Epidermal melanocyte (primary cell): ENCODE measurements at regions not wholly inside any gene's neighbourhood (a gene's known extent, or its start where the extent isn't known, plus 50 kb on each side); places are given as distances from the start of the nearest gene placed in this dataset.
"Not testable (repeated sequence)": the region's sequence is repeated elsewhere in the genome, so short reads cannot be mapped to it uniquely, and the experiment has no call there.

Experiments
- DNase-seq: peaks from one replicate; pipeline ENCODE4 v3.0.0; 2011; ENCODE audit warnings: low spot score; ENCODE audit not compliant: insufficient read length

DNA sequence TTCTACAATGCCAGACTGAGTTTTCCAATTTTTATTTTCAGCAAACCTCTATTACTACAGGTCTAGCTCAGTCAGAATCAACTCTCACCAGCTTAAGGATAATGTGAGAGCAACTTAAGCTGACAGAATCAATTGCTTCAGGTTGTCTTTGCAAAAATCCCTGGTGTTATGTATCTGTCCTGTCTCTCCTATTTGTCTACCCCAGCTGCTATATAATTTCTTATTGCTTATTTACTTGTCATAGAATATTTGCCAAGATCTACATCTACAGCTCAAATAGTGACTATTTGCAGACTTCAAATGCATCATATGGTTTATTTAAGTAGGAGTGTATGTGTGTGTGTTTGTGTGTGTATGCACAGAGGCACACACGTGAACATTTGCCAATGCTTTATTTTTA lies 54.1 kb downstream of the FOXG1 start:
- DNase-seq, result no peak

DNA sequence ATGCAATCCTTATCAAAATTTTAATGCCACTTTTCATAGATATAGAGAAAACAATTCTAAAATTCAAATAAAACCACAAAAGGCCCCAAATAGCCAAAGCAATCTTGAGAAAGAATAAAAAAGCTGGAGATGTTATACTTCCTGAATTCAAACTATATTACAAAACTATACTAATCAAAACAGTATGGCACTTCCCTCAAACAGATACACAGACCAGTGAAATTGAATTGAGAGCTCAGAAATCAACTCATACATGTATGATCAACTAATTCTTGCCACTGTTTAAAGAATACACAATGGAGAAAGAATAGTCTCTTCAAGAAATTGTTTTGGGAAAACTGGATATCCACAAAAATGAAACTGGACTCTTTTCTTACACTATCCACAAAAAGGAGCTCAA lies 55.4 kb downstream of the FOXG1 start:
- DNase-seq, result no peak

DNA sequence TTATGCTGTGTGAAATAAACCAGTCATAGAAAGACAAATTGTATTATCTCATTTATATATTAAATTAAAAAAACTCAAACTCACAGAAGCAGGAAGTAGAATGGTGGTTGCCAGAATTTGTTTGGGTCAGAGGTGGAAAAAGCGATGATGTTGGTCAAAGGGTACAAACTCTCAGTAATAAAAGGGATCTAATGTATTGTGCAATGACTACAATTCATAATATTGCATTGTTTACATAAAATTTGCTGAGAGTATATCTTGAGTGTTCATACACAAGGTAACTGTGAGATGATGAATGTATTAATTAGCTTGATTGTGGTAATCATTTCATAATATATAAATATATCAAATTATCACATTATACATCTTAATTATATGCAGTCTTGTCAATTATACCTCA lies 56.7 kb downstream of the FOXG1 start:
- DNase-seq, result no peak

DNA sequence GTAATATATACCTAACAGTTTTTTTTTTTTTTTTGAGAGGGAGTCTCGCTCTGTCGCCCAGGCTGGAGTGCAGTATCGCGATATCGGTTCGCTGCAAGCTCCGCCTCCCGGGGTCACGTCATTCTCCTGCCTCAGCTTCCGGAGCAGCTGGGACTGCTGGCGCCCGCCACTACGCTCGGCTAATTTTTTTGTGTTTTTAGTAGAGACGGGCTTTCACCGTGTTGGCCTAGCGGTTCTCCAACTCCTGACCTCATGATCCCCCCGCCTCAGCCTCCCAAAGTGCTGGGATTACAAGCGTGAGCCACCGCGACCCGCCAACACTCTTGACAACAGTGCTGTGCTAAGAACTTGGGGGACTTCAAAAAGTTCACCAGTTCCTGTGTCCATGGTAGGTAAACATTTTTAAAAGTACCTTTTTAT lies 63.5 kb downstream of the FOXG1 start:
- no peak for DNase-seq

DNA sequence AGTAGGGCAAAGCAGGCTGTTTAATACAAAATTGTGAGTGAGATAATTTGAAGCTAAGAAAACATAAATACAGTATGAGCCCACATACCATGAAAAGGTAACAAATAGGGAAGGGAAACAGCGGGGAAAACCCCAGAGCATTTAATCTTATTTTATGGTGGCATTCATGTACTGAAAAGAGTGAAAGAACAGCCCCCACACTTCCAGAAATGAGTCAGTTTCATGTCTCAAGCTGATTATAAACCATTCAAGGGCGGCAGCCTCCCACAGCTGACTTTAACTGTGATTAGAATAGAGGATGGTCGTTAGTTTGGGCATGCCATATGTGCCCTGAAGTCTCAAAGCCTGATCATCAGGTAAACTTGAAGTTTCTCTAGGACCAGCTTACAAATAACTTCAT lies 64.5 kb downstream of the FOXG1 start:
- no peak for DNase-seq

DNA sequence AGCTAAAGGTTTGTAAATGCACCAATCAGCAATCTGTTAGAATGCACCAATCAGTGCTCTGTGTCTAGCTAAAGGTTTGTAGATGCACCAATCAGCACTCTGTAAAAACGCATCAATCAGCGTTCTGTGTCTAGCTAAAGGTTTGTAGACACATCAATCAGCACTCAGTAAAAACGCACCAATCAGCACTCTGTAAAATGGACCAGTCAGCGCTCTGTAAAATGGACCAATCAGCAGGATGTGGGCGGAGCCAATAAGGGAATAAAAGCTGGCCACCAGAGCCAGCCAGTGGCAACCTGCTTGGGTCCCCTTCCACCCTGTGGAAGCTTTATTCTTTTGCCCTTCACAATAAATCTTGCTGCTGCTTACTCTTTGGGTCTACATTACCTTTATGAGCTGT lies 76.0 kb downstream of the FOXG1 start:
- DNase-seq, result not testable (repeated sequence)

DNA sequence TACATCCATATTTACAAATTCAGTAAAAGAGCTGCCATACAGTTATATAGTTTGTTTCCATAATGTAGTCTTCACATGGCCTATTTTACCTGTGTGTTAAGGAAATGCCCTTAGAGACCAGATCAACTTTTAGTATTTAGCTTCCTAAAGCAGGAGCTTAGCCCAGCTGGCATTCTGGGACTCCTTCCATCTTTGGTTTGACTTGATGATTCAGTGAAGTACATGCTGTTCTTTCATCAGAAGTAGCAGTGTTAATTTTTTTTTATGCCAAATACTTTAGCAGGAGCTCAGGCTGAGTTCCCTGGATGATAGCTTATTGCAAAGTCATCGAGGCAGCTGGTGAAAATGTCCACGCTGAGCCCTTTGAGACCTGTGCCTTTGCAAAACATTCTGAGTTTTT lies 101.0 kb downstream of the FOXG1 start:
- DNase-seq, result no peak

DNA sequence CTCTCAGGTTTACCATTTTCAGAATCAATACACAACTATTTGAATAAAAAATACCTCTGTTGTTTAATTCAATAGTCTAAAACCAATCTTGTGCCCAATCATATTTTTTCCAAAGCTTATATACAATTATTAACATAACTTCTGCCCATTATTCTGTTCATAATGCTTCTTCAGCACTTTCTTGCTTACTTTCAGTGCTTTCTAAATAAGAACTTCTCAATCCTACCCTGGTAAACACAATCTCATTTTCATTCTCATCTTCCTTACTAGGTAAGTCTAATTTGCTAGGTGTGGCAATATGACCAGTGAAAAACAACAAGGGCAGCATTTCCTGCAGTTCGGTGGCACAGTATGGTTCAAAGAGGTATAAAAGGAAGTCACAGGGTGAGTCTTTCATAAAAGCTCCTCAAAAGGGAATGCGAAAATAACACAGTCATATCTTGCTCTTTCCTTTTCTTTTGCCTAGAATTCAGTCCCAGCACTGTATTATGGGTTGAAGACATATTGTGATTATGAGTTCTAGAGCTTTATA lies 103.5 kb downstream of the FOXG1 start:
- DNase-seq, result no peak

DNA sequence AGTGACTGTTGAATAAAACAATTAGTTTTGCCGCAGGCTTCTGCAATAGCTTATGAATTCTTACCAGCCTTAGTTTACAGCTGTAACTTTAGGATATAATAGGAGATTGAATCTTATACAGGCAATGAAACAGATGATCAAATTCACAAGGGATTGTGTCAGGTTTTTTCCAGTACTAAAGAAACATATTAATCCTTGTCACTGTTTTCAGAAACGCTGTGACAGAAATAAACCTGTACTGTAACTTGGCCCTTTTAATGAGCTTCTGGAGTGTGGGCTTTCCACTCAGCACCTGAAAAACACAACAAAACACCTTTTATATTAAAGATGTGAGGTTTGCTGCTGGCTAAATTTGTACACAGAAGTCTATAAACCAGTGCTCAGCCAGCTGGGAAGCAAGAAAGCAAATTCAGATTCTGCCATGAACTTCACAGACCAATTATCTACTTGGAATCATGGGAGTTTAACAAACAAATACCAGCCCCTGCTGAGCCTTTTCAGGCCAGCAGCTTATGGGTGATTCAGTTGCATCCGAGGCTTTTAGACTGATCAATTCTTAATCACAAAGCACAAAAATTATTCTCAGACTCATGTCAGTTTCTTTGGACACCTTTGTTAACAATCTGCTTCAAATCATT lies 109.5 kb downstream of the FOXG1 start:
- DNase-seq, result no peak

DNA sequence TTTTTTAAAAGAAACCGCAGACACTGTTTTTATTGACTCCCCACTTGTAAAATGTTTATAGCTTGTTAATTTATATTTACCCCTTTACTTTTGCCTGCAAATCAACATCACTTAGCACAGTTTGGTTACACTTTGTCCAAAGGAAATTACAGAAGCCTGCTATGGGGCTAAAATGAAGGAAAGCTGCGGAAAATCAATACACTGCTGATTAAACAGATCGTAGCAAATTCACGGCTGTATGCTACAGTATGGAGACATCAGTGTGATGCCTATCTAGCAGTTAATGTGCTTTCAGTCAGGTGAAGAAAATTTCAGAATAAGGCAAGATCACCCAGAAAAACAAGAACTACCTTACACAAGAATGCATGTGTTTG lies 110.0 kb downstream of the FOXG1 start:
- no peak for DNase-seq

DNA sequence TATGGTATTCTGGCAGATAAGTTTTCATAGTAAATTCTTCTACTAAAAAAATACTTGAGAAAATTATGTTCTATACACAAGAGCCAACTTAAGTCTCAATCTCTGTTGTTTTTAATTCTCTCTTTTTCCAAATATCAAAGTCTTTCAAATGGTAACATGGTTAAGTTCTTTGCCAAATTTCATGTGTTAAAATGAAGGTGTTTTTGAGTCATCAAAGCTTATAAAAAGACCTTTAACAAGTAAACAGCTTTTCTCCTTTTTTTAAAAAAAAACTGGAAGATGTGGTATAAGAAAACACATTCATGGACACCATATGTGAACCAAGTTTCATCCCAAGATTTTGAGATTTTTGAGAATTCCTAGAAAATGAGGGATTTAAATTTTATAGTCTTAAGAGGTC lies 111.3 kb downstream of the FOXG1 start:
- DNase-seq, result no peak

DNA sequence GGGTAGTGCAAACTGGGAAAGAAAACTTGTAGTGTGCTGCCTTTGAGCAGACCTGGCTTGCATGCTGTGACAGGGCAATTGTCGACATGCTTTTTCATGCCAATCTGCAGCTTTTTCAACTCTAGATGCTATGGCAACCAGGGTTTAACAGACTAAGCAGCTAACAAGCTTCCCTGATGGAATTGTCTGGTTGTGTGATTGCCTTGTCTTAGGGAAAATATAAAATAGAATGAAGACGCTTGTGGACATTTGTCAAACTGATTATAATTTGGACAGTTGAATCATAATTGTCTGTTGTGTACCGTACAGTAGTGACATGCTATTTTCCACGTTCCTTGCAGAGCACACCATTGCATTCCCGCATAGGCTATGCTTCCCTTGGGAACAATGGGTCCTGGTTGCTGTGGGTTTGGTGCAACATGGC lies 113.0 kb downstream of the FOXG1 start:
- DNase-seq, result no peak

DNA sequence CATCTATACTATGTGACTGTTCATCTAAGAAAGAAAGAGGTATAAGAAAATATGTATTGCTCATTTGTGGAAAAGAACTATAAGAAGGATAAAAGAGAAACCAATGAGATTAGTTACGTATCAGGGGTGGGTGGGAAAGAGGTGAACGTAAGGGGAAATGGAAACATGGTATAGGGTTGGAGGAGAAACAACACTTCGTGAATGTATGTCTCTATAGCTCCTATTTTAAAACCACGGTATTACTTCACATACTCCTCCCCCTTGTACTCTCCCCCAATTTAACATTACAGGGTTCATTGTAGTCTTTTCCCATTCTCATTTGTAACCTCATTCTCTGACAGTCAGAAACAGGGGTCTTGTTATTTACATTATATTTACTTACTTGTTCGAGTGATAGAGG lies 120.4 kb downstream of the FOXG1 start:
- DNase-seq, result no peak

DNA sequence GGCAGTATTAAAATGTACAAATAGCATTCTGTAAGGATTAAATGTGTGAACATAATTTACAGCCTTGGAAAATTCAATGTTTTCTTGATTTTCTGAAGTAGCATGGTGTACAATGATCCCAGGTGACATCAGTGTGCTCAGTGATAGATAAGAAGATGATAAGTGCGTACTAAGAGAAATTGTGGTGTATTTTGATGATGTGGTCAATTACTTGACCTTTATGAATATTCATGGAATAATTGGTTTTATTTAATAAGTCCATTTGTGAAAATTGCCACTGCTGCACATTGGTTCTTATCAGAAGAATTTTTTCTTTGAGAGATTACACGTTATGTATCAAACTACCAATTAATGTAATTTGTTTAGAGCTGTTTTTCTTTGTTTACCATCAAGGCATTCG lies 128.8 kb downstream of the FOXG1 start:
- no peak for DNase-seq

DNA sequence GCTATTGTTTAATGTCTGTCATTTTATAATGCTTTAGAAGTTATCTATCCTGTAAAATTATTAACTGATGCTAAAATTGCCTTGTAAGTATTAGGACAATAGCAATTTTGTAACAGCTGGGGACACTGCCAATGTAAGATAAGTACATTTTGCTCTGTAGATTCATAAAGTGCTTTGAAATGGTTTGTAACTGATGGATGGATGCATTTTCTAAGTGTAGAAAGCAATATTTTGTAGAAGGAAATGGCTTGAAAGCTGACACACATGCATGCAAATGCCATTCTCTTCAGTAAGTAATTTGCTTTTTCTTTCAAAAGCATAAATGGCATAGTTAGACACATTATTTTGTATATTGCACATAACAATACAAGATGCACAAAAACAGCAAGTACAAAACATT lies 129.8 kb downstream of the FOXG1 start:
- no peak for DNase-seq

DNA sequence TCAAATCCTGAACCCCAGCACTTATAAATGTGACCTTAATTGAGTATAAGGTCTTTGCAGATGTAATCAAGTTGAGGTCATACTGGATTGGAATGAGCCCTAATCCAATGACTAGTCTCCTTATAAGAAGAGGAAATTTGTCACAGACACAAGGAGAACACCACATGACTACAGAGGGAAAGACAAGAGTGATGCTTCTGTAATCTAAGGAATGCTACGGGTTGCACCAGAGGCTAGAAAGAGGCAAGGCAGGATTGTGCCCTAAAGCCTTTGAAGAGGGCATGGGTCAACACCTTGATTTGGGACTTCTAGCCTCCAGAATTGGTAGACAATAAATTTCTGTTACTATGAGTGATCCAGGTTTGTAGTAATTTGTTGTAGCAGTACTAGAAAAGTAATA lies 135.0 kb downstream of the FOXG1 start:
- no peak for DNase-seq

DNA sequence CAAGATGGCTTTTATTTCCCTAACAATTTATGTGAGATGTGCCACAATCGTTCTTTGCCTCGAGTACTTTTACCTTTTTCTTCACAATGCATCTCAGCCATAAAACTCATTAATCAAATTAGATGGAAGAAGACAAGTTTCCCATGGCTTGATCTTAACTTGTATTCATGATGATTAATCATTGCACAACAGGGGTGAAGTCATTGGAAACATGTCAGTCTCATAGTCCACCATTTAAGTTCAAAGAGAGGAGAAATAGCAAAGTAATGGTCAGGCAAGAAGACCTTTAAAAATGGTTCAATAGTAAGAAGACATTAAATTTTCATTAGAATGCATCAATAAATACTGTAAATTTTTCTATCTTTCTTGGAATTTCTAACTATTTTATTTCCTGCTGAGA lies 136.3 kb downstream of the FOXG1 start:
- no peak for DNase-seq

DNA sequence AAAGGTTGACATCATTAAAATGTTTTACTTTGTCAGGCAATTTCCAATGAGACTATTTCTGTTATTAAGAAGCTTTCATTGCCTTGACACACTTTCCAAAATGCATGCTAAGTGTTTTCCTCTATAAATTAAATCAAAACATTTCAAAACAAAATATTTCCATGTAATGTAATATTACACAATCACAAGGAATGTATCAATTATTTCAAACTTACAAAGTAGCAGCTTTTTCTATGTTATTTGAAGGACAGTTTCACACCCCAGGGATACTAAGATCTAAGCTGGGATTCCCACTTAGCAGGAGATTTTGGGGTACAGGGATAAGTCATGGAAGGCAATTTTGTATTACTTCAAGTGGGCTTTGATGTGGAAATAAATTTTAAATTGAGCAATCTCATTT lies 144.9 kb downstream of the FOXG1 start:
- no peak for DNase-seq

DNA sequence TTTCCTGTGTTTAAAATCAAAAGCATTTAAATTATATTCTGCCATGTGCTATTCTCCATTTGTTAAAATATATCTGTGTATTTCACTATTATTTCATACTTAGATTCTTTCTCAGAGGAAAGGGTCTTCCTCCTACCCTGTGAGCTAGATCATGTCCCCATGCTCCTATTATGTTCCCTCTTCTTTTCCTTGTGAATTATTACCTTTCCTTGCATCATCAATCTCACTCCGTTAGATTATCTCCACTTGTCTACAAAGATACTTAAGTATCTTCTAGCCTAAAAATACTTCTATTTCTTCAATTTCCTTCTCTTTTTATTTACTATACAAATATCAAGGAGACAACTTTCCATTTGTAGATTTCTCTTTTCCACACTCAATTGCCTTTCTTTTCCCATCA lies 146.5 kb downstream of the FOXG1 start:
- DNase-seq, result no peak

DNA sequence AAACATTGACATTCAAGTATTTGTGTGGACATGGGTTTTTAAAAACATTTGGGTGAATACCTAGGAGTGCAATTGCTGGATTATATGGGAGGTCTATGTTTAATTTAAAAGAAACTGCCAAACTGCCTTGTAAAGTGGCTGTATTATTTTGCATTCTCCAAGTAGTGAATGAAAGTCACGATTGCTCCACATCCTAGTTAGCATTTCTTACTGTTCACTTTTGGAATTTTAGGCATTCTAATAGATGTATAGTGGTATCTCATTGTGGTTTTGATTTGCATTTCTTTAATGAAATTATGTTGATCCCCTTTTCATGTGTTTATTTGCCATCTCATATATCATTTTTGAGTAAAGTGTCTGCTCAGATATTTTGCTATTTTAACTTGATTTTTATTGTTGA lies 159.5 kb downstream of the FOXG1 start:
- DNase-seq, result no peak

DNA sequence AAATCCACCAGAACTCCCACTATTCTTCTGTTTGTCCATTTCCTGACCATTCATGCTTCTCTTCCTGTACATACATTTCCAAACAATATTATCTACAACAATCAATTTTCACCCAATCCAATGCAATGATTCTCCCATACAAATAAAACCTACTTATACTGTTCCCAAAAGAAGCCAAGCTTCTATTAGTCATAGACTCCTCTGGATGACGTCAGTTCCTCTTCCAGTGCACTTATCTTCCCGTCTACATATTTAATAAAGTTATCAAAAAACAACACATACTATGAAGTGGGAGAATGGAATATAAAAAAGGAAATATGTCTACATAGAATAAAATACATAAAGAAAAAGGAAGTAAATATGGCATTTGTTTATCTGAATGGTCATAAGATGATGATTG lies 165.4 kb downstream of the FOXG1 start:
- DNase-seq, result no peak

DNA sequence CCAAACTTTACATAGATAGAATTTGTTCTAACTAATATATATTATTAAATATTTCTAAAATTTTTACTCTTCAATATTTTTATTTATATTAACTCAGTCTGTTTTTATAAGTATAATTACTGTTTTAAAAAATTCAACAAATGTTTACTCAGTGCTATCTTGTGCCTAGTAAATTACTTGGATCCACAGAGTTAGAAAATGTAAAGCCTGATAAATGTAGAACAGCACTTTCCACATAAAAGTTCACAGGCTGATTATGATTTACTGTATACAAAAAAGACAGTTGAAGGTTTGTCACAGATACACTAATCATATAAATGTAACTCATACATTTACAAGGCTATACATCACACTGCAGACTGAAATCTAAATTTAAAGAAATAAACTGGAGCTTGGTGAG lies 170.0 kb downstream of the FOXG1 start:
- DNase-seq, result no peak

DNA sequence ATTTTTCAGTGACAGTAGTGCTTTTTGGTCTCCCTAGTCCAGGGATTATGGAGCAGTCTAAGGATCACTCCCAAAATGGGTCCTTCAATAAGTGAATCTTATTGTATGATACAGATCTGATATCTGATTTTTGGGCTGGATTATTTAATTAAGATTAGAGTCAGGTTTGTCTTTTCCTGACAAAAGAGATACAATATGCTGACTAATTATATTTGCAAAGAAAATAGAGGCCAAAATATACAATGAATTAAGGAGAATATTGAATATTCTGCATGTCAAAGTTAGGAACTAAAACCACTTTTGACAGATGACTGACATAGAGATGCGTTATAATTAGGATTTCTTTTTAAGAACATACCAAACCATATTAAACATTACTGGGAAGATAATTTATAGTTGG lies 175.2 kb downstream of the FOXG1 start:
- DNase-seq, result no peak

DNA sequence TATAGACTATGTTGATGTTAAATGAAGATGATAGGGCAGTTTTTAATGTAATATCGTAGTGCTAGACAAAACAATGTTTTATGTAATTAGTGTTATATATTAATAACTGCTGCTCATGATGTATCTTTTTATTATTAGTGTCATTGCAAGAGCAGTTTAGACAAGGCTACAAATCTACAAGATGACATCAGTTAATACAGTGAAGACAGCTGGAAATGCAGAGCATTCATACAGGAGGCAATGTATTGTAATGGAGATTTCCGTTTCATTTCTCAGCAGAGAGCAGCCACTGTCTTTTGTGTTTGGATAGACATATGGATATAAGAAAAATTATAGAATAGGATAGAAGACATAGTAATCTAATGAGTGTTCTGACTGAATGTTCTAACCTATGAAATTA lies 178.0 kb downstream of the FOXG1 start:
- DNase-seq, result no peak
